NT2/D1 (cell line): ENCODE measurements at regions not wholly inside any gene's neighbourhood (a gene's known extent, or its start where the extent isn't known, plus 50 kb on each side); places are given as distances from the start of the nearest gene placed in this dataset.

Source experiments
- SUZ12 ChIP-seq: IDR thresholded peaks from 2 replicates; pipeline ENCODE4 v1.6.1; 2011; ENCODE audit not compliant: insufficient read length, insufficient read depth; ENCODE audit errors: extremely low read depth
- YY1 ChIP-seq: IDR thresholded peaks from 2 replicates; pipeline ENCODE4 v1.6.1; 2011; ENCODE audit not compliant: insufficient read length, insufficient read depth
- ZNF274 ChIP-seq: IDR thresholded peaks from 2 replicates; pipeline ENCODE4 v1.6.1; 2011; ENCODE audit warnings: mild to moderate bottlenecking, low read depth, low read length

GRCh38 chr10:44245601-44245938 is 139.3 kb downstream of the CXCL12 start:
- TF ChIP-seq ZNF274, result no peak
- TF ChIP-seq YY1, result no peak
- no peak for TF ChIP-seq SUZ12
